ENCODE measurements at regions not wholly inside any gene's neighbourhood (a gene's known extent, or its start where the extent isn't known, plus 50 kb on each side); places are given as distances from the start of the nearest gene placed in this dataset.
A peak's percentile ranks its signal among the peaks of the same experiment; 100 is the strongest.

DNA sequence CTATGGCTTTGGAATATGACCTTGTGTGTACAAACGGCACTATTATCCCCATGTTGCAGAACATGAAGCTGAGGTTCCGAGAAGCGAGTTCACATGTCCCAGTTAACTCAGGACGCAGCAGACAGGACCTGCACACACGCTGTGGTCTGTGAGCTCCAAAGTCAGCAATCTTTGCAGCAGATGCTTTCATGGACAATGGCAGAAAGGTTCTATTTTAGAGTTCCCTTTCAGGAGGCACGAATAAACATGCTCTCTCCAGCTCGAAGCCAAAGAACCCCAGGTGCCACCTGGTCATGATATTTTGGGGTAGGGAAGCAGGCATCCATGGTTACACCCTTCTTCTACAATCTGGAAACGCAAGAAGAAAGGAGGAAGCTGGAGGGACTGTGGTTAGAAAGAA is 412.0 kb downstream of the TMEM114 start:
- H2AFZ ChIP-seq (ENCODE audit: low read depth, low read length, severe bottlenecking): no peak overlapping the region

DNA sequence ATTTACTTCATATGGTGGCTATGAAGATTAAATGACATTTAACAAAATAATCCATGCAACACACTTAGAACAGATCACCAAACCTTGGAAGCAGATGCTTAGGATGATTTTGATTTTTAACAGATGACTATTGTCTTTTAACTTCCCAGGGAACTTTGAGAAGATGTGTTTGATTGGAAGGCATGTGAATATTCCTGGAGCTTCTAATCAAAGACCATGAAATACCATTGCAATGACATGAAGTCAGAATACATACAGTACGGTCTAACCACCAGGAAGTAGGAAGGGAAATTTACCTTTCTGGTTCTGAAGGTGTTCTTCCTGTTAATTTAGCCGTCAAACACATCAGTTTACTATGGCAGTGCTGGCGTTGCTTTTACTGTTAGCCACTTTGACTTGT is 414.9 kb downstream of the TMEM114 start:
- Histone ChIP-seq H3K4me2 (ENCODE audit: low read depth, low read length, poor library complexity, severe bottlenecking) (no peak overlapping the region), H4K20me1 (ENCODE audit: low read depth, low read length) (no peaks in the 10 kb centered on the region), H2AFZ (ENCODE audit: low read depth, low read length, severe bottlenecking) (no peak overlapping the region), H3F3A (ENCODE audit: insufficient read depth) (no peaks in the 10 kb centered on the region), H3K36me3 (ENCODE audit: low read length) (no peaks in the 10 kb centered on the region), H3K9me3 (ENCODE audit: insufficient read depth, low read length) (no peaks in the 10 kb centered on the region), H3K79me2 (ENCODE audit: insufficient read depth, low read length) (no peaks in the 10 kb centered on the region), H3K9ac (ENCODE audit: low read length) (no peak overlapping the region), H3K27ac (ENCODE audit: low read depth, low read length) (no peak overlapping the region), H3K27me3 (ENCODE audit: low read length) (no peaks in the 10 kb centered on the region), H3K9me2 (replicated peaks; ENCODE audit: insufficient read depth, low read length) (no peaks in the 10 kb centered on the region), H3K4me3 (ENCODE audit: insufficient read depth, low read length, poor library complexity, severe bottlenecking) (no peak overlapping the region)
- no peak for TF ChIP-seq EZH2phosphoT487 (conservative IDR thresholded peaks at IDR 0.05; ENCODE audit: low read length)
- TF ChIP-seq, protein P1, sequence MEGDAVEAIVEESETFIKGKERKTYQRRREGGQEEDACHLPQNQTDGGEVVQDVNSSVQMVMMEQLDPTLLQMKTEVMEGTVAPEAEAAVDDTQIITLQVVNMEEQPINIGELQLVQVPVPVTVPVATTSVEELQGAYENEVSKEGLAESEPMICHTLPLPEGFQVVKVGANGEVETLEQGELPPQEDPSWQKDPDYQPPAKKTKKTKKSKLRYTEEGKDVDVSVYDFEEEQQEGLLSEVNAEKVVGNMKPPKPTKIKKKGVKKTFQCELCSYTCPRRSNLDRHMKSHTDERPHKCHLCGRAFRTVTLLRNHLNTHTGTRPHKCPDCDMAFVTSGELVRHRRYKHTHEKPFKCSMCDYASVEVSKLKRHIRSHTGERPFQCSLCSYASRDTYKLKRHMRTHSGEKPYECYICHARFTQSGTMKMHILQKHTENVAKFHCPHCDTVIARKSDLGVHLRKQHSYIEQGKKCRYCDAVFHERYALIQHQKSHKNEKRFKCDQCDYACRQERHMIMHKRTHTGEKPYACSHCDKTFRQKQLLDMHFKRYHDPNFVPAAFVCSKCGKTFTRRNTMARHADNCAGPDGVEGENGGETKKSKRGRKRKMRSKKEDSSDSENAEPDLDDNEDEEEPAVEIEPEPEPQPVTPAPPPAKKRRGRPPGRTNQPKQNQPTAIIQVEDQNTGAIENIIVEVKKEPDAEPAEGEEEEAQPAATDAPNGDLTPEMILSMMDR (IDR thresholded peaks at IDR 0.05; ENCODE audit: insufficient read depth, low read length, poor library complexity, severe bottlenecking): no peak

More for the DNA sequence above, 412.0 kb downstream of the TMEM114 start:
- H3K36me3 ChIP-seq (ENCODE audit: low read length): no peaks in the 10 kb centered on the region
- no peaks in the 10 kb centered on the region for H4K20me1 ChIP-seq (ENCODE audit: low read depth, low read length)
- no peak overlapping the region for H3K27ac ChIP-seq (ENCODE audit: low read depth, low read length)
- no peak overlapping the region for H3K4me3 ChIP-seq (ENCODE audit: insufficient read depth, low read length, poor library complexity, severe bottlenecking)
- H3F3A ChIP-seq (ENCODE audit: insufficient read depth): no peaks in the 10 kb centered on the region
- H3K9me2 ChIP-seq (replicated peaks; ENCODE audit: insufficient read depth, low read length): no peaks in the 10 kb centered on the region
- H3K9me3 ChIP-seq (ENCODE audit: insufficient read depth, low read length): no peaks in the 10 kb centered on the region
- TF ChIP-seq, protein P1 (IDR thresholded peaks at IDR 0.05; ENCODE audit: insufficient read depth, low read length, poor library complexity, severe bottlenecking): no peak
- no peak for TF ChIP-seq EZH2phosphoT487 (conservative IDR thresholded peaks at IDR 0.05; ENCODE audit: low read length)
- H3K79me2 ChIP-seq (ENCODE audit: insufficient read depth, low read length): no peaks in the 10 kb centered on the region
- no peaks in the 10 kb centered on the region for H3K27me3 ChIP-seq (ENCODE audit: low read length)
- no peak overlapping the region for H3K9ac ChIP-seq (ENCODE audit: low read length)
- H3K4me2 ChIP-seq (ENCODE audit: low read depth, low read length, poor library complexity, severe bottlenecking): no peak overlapping the region

DNA sequence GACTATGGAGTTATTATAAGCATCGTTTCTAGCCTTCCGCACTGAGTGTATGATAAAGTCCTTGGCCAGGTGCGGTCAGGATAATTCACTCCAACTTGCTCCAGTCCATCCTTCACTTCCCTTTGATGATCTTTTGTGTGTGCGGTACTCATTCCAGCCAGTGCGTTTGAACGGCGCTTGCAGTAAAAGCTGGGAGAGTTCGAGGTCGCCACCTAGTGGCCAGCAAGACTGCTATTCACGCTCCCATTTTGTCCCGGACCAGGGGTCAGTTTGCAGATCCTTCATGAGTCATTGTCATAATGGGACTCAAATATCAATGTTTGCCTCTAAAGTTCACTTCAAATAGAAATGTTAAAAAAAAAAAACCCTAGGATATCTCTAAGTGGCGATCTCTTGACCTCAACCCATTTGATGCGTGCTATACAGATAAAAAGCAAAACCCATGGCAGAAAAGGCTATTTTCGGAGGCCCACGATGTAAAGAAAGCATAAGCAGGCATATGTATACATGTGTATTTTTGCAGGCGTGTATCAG is 417.1 kb downstream of the TMEM114 start:
- Histone ChIP-seq H2AFZ (ENCODE audit: low read depth, low read length, severe bottlenecking) (no peak overlapping the region), H3K4me2 (ENCODE audit: low read depth, low read length, poor library complexity, severe bottlenecking) (no peak overlapping the region), H3K27ac (ENCODE audit: low read depth, low read length) (no peak overlapping the region), H3K79me2 (ENCODE audit: insufficient read depth, low read length) (no peaks in the 10 kb centered on the region), H3K27me3 (ENCODE audit: low read length) (no peaks in the 10 kb centered on the region), H4K20me1 (ENCODE audit: low read depth, low read length) (no peaks in the 10 kb centered on the region), H3K9me3 (ENCODE audit: insufficient read depth, low read length) (no peaks in the 10 kb centered on the region), H3K36me3 (ENCODE audit: low read length) (no peaks in the 10 kb centered on the region), H3K4me3 (ENCODE audit: insufficient read depth, low read length, poor library complexity, severe bottlenecking) (no peak overlapping the region), H3K9me2 (replicated peaks; ENCODE audit: insufficient read depth, low read length) (no peaks in the 10 kb centered on the region), H3K9ac (ENCODE audit: low read length) (no peak overlapping the region), H3F3A (ENCODE audit: insufficient read depth) (no peaks in the 10 kb centered on the region)
- TF ChIP-seq, protein P1 (IDR thresholded peaks at IDR 0.05; ENCODE audit: insufficient read depth, low read length, poor library complexity, severe bottlenecking): peak; percentile 91
- TF ChIP-seq EZH2phosphoT487 (conservative IDR thresholded peaks at IDR 0.05; ENCODE audit: low read length): no peak
